B cell (primary cell): ENCODE measurements at regions not wholly inside any gene's neighbourhood (a gene's known extent, or its start where the extent isn't known, plus 50 kb on each side); places are given as distances from the start of the nearest gene placed in this dataset.

Experiments used
- EZH2 ChIP-seq: IDR thresholded peaks from 2 replicates; pipeline ENCODE4 v1.6.1; 2012; ENCODE audit warnings: borderline replicate concordance, low read depth, mild to moderate bottlenecking, moderate library complexity, low read length; ENCODE audit not compliant: insufficient read depth, poor library complexity, severe bottlenecking
- TF ChIP-seq, protein P1 (sequence below): fragments of 200-600 bp; IDR thresholded peaks from one replicate; pipeline ENCODE4 v1.8.0; 2022; ENCODE audit warnings: antibody characterized with exemption, mild to moderate bottlenecking

DNA sequence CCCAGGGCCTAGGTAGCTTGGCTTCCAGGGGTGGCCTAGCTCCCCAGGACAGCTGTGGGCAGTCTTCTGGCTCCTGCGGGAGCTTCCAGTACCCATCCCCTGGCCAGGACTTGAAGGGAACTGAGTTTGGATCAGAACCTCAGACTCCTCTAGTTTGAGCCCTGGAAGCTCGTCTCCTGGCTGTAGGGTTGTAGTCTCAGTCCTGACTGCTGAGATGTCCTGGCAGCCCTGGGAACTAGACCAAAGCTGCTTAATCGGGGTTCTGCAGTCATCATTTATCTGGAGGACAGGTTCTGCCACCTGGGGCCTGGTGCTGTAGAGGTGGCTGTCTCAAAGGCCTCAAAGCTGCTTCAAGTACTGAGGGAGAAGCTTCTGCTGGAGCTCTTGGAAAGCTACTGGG lies 163.7 kb downstream of the WSCD1 start:
- TF ChIP-seq, protein P1, sequence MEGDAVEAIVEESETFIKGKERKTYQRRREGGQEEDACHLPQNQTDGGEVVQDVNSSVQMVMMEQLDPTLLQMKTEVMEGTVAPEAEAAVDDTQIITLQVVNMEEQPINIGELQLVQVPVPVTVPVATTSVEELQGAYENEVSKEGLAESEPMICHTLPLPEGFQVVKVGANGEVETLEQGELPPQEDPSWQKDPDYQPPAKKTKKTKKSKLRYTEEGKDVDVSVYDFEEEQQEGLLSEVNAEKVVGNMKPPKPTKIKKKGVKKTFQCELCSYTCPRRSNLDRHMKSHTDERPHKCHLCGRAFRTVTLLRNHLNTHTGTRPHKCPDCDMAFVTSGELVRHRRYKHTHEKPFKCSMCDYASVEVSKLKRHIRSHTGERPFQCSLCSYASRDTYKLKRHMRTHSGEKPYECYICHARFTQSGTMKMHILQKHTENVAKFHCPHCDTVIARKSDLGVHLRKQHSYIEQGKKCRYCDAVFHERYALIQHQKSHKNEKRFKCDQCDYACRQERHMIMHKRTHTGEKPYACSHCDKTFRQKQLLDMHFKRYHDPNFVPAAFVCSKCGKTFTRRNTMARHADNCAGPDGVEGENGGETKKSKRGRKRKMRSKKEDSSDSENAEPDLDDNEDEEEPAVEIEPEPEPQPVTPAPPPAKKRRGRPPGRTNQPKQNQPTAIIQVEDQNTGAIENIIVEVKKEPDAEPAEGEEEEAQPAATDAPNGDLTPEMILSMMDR: no peak
- TF ChIP-seq EZH2: no peak
